Femur (tissue), 1 donor: ENCODE measurements at regions not wholly inside any gene's neighbourhood (a gene's known extent, or its start where the extent isn't known, plus 50 kb on each side); places are given as distances from the start of the nearest gene placed in this dataset.

Experiments
- DNase-seq: peaks from one replicate; pipeline ENCODE4 v3.0.0-alpha.2; 2017

DNA sequence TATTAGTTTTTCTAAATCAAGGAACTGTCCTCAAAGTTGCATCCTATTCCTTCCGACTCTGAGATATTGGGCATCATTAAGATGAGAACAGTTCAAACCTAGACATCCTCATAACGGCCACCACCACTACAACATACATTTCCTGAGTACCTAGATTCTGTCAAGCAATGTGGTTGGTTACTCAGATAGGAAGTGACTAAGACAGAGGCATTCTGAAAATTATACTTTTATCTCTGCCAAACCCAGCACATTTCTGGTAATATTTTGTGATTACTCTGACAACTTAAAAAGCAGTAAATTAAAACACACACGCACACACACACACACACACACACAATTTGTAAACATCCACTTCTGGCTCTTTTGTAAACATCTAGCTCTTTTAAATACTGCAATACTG lies 291.2 kb upstream of the MEOX2 start:
- DNase-seq, result no peak

GRCh38 chr7:15972862-15973275 lies 286.4 kb upstream of the MEOX2 start:
- peak; percentile 37 for DNase-seq

GRCh38 chr7:15967551-15967950 lies 281.1 kb upstream of the MEOX2 start:
- DNase-seq, result no peak

GRCh38 chr7:15967121-15967520 lies 280.6 kb upstream of the MEOX2 start:
- no peak for DNase-seq

- no peak for DNase-seq
These were observed 276.7 kb upstream of the MEOX2 start for GRCh38 chr7:15963206-15963605.

GRCh38 chr7:15954671-15955354 lies 268.3 kb upstream of the MEOX2 start:
- DNase-seq, result no peak

- DNase-seq, result no peak
These were observed 263.8 kb upstream of the MEOX2 start for GRCh38 chr7:15950299-15950698.

DNA sequence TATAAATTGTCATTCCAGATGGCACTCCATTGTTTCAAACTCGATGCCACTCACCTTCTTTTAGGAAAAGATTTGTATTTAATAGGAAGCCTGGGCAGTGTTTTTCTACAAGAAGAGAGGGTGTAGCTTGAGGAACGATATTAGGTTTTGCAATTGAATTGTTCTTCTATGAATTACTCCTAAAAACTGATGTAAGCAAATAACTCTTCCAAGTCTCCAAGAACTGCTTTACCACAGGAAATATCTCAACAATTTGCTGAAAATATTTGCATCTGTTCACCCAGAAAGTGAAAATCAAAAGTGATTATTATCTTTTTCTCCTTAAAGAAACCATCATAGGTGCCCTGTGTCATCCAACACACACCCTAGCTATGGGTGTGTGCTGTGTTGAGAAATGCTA lies 261.3 kb upstream of the MEOX2 start:
- DNase-seq, result no peak

- no peak for DNase-seq
These were observed 251.6 kb upstream of the MEOX2 start for GRCh38 chr7:15938115-15938514.

DNA sequence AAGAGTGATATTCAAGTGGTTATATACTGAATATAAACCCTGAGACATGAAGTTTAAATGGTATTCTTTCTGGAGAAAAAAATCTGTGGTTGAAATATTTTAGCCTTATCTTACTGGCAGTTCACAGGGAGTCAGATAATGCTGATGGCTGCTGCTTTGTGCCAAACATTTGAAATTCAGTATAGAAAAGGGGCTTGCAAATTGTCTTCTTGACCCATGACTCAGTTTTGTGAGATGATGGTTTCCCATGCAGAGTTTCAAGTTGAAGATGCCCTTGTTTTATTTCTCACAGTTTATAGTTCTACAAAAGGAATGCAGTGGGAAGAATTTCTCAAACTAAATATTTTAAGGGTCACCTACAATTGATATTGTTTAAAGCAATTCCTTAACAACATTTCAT lies 251.1 kb upstream of the MEOX2 start:
- DNase-seq, result no peak

DNA sequence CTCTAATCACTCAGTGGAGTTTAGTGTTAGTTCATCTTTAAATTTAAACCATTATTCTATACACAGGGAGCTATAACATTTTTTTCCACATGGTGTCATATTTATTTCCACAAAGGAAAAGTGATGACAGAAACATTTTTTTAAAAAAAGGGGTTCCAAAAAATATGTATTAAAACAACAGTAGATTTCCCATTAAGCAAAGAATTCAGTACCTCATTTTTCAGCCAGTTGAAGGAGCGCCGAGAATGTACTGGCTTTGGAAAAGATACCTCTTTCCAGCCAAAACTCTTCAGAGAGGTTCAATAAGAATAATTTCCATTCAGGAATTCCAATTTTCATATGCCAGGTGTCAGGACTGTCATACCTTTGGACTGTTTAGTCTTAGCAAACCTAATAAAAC lies 250.5 kb upstream of the MEOX2 start:
- peak; percentile 67 for DNase-seq

- DNase-seq, result no peak
These were observed 245.8 kb upstream of the MEOX2 start for GRCh38 chr7:15932318-15932717.

- no peak for DNase-seq
These were observed 242.9 kb upstream of the MEOX2 start for GRCh38 chr7:15929411-15929810.

- DNase-seq, result no peak
These were observed 239.1 kb upstream of the MEOX2 start for GRCh38 chr7:15925608-15926007.

- no peak for DNase-seq
These were observed 238.4 kb upstream of the MEOX2 start for GRCh38 chr7:15924910-15925309.

DNA sequence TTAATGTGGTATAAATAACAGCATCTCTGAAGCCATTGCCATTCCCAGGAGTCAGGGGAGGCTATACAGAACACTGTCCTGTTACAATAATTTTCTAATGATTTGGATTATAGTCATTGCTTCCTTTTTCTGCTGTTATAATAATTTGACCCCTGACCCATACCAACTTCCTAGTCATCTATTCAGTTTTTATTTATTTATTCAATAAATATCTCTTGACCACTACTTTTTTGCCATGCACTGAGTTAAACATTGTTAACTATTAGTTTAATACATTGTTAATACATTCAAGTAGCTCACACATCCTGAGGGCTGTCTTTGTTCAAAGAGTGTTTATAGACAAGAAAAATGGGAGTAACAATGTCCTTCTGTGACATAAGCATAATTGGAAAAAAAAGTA lies 235.5 kb upstream of the MEOX2 start:
- DNase-seq, result no peak

- no peak for DNase-seq
These were observed 235.1 kb upstream of the MEOX2 start for GRCh38 chr7:15921576-15921975.

- no peak for DNase-seq
These were observed 234.5 kb upstream of the MEOX2 start for GRCh38 chr7:15920953-15921352.

- no peak for DNase-seq
These were observed 230.3 kb upstream of the MEOX2 start for GRCh38 chr7:15916681-15917380.

DNA sequence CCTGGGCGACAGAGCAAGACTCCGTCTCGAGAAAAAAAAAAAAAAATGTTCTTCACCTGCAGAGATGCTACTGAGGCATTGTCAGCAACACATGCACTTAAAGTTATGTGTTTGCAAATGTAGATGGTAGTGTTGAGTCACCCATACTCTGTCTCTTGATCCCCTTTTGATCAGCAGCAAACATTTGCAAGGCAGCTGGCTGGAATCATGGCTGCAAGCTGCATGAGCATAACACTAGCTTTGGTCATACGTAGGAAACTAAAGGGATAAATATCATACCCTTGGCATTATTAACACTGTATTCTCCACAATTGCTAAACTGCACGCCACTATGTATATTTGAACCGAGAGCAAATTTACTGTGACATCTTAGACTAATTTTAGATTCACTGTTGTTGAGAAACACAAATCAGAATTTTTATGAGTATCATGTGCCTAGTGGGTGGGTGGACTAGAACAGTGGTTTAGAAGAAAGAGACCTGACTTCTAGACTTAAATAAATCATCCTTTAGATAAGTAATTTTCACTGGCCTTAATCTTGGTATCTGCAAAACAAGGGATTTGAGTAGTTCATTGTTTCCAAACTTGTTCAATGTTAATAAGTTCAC lies 229.3 kb upstream of the MEOX2 start:
- DNase-seq, result no peak

DNA sequence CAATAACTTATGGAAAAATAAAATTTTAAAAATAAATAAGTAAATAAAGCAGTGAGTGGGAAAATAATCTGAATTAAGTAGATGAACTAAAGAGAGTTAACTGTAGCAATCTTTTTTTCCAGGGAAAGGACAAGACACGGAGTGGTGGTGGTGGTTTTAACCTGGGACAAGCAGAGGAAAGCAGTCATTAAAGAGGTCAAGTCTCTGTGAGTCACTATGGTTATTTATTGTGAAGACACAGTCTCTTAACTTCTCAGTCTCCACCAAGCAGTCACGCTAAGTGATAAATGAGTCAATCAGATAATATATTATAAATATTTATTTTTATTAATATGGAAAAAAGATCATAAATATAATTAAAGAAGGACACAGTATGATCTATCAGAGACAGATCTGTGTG lies 228.1 kb upstream of the MEOX2 start:
- DNase-seq, result no peak

DNA sequence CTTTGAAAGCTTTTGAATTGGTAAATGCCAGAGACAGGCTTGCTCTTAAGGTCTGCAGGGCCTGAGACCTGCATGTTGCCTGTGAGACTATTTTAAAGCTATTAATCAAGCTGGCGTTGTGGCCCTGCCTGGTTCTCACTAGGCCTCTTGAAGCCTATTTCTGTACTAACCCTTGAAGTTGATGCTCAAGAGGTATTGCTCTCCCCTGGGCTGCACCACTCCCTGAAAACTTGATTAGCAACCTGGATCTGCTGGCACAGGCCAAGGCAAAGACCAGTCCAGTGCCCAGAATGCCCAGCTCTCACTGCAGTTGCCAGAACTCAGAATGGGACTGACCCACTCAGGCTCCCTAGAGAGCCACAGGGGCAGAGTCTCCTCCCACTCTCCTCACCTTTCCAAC lies 220.0 kb upstream of the MEOX2 start:
- DNase-seq, result no peak

GRCh38 chr7:15905251-15906040 lies 219.0 kb upstream of the MEOX2 start:
- no peak for DNase-seq
